Liver (tissue), 3 donors: ENCODE measurements at regions not wholly inside any gene's neighbourhood (a gene's known extent, or its start where the extent isn't known, plus 50 kb on each side); places are given as distances from the start of the nearest gene placed in this dataset.

Experiments
- JUND ChIP-seq, 2 donors: IDR thresholded peaks; 2 replicates each; pipeline ENCODE4 v1.6.1; 2016; ENCODE audit warnings: antibody characterized with exemption in 2 of 2
- RXRA ChIP-seq, 2 donors: IDR thresholded peaks; 2 replicates each; pipeline ENCODE4 v1.6.1; 2017 to 2018; ENCODE audit warnings: antibody characterized with exemption in 2 of 2, mild to moderate bottlenecking in 1 of 2
- TF ChIP-seq, protein P1 (sequence below): fragments of 150-350 bp; IDR thresholded peaks from 2 replicates; pipeline ENCODE4 v1.5.1; 2017; ENCODE audit warnings: improper control_type of control experiment, low read depth, low read length; ENCODE audit not compliant: missing input control
- TF ChIP-seq, protein P2 (sequence below): IDR thresholded peaks from 2 replicates; pipeline ENCODE4 v1.6.1; 2016; ENCODE audit warnings: antibody characterized with exemption, mild to moderate bottlenecking
- donor health status: healthy.
- donor health status: healthy.

DNA sequence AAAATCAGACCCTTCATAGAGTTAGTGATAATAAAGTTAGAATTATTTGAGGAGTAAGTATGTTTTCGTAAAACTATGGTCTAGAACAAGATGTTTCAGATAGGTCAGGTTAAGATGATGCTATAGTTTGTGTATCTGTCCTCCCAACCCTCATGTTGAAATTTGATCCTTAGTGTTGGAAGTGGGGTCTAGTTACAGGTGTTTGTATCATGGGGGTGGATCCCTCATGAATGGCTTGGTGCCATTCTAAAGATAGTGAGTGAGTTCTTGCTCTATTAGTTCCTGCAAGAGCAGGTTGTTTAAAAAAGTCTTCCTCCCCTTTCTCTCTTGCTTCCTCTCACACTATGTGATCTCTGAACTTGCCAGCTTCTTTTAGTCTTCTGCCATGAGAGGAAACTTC lies 707.3 kb upstream of the FOXG1 start:
- TF ChIP-seq, protein P1, sequence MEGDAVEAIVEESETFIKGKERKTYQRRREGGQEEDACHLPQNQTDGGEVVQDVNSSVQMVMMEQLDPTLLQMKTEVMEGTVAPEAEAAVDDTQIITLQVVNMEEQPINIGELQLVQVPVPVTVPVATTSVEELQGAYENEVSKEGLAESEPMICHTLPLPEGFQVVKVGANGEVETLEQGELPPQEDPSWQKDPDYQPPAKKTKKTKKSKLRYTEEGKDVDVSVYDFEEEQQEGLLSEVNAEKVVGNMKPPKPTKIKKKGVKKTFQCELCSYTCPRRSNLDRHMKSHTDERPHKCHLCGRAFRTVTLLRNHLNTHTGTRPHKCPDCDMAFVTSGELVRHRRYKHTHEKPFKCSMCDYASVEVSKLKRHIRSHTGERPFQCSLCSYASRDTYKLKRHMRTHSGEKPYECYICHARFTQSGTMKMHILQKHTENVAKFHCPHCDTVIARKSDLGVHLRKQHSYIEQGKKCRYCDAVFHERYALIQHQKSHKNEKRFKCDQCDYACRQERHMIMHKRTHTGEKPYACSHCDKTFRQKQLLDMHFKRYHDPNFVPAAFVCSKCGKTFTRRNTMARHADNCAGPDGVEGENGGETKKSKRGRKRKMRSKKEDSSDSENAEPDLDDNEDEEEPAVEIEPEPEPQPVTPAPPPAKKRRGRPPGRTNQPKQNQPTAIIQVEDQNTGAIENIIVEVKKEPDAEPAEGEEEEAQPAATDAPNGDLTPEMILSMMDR, result no peak
- TF ChIP-seq, protein P2, sequence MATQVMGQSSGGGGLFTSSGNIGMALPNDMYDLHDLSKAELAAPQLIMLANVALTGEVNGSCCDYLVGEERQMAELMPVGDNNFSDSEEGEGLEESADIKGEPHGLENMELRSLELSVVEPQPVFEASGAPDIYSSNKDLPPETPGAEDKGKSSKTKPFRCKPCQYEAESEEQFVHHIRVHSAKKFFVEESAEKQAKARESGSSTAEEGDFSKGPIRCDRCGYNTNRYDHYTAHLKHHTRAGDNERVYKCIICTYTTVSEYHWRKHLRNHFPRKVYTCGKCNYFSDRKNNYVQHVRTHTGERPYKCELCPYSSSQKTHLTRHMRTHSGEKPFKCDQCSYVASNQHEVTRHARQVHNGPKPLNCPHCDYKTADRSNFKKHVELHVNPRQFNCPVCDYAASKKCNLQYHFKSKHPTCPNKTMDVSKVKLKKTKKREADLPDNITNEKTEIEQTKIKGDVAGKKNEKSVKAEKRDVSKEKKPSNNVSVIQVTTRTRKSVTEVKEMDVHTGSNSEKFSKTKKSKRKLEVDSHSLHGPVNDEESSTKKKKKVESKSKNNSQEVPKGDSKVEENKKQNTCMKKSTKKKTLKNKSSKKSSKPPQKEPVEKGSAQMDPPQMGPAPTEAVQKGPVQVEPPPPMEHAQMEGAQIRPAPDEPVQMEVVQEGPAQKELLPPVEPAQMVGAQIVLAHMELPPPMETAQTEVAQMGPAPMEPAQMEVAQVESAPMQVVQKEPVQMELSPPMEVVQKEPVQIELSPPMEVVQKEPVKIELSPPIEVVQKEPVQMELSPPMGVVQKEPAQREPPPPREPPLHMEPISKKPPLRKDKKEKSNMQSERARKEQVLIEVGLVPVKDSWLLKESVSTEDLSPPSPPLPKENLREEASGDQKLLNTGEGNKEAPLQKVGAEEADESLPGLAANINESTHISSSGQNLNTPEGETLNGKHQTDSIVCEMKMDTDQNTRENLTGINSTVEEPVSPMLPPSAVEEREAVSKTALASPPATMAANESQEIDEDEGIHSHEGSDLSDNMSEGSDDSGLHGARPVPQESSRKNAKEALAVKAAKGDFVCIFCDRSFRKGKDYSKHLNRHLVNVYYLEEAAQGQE, result no peak
- TF ChIP-seq JUND (IDR thresholded peaks at IDR 0.05) (no peak), RXRA (IDR thresholded peaks at IDR 0.05) (no peak)
